Hepatocyte (in vitro differentiated cells): ENCODE measurements at regions not wholly inside any gene's neighbourhood (a gene's known extent, or its start where the extent isn't known, plus 50 kb on each side); places are given as distances from the start of the nearest gene placed in this dataset.

Source experiments
- EZH2phosphoT487 ChIP-seq: fragments of 200-600 bp; sonication (generic); IDR thresholded peaks from one replicate; pipeline ENCODE4 v1.6.1; 2018; ENCODE audit warnings: antibody characterized with exemption, mild to moderate bottlenecking, low read depth, moderate library complexity; ENCODE audit not compliant: unreplicated experiment, severe bottlenecking
- TF ChIP-seq, protein P1 (sequence below): fragments of 200-600 bp; sonication (generic); IDR thresholded peaks from 2 replicates; pipeline ENCODE4 v1.5.1; 2016; ENCODE audit warnings: antibody characterized with exemption, mild to moderate bottlenecking; ENCODE audit not compliant: poor library complexity

DNA sequence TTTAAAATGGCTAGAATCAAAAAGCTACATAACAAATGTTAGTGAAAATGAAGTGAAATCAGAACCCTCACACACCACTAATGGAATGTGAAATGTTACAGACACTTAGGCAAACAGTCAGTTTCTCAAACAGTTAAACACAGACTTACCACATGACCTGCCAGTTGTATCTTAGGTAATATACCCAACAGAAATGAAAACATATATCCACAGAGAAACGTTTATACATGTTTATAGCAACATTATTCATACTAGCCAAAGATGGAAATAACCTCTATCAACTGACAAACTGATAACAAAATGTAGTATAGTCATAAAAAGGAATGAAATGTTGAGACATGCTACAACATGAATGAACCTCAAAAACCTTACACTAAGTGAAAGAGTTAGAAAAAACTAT is 131.5 kb upstream of the TRPC6 start:
- TF ChIP-seq, protein P1, sequence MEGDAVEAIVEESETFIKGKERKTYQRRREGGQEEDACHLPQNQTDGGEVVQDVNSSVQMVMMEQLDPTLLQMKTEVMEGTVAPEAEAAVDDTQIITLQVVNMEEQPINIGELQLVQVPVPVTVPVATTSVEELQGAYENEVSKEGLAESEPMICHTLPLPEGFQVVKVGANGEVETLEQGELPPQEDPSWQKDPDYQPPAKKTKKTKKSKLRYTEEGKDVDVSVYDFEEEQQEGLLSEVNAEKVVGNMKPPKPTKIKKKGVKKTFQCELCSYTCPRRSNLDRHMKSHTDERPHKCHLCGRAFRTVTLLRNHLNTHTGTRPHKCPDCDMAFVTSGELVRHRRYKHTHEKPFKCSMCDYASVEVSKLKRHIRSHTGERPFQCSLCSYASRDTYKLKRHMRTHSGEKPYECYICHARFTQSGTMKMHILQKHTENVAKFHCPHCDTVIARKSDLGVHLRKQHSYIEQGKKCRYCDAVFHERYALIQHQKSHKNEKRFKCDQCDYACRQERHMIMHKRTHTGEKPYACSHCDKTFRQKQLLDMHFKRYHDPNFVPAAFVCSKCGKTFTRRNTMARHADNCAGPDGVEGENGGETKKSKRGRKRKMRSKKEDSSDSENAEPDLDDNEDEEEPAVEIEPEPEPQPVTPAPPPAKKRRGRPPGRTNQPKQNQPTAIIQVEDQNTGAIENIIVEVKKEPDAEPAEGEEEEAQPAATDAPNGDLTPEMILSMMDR, result no peak
- TF ChIP-seq EZH2phosphoT487, result no peak
